ENCODE measurements at regions not wholly inside any gene's neighbourhood (a gene's known extent, or its start where the extent isn't known, plus 50 kb on each side); places are given as distances from the start of the nearest gene placed in this dataset.

- no peak for FAIRE-seq
- no TSS peak for BruUV-seq (replicated peaks)
- ChIA-PET POLR2A (no interaction called here), CTCF (ENCODE audit: low intra/inter-chr PET ratio) (no interaction called here)
- no peak overlapping the region for H2AFZ ChIP-seq (ENCODE audit: low read depth, low read length)
- no peak for ATAC-seq
- H3K4me2 ChIP-seq (ENCODE audit: insufficient read depth, low read length) = no peak overlapping the region
- no peak for DNase-seq (ENCODE audit: extremely low read depth in 1 of 4, low spot score in 3 of 4)
- in situ Hi-C loops (cut with MboI) = no loop called here
- no peaks in the 10 kb centered on the region for H3K79me2 ChIP-seq (ENCODE audit: control insufficient read depth, insufficient read depth, low read length)
- no peaks in the 10 kb centered on the region for H3K9me3 ChIP-seq (replicated peaks; ENCODE audit: control insufficient read depth, insufficient read depth, low read depth, low read length)
- no peaks in the 10 kb centered on the region for H4K20me1 ChIP-seq (replicated peaks; ENCODE audit: control insufficient read depth, insufficient read depth, low read length)
- no peaks in the 10 kb centered on the region for H3K9me1 ChIP-seq (ENCODE audit: control insufficient read depth, insufficient read depth, low read length)
- H3K4me1 ChIP-seq (replicated peaks in 1 of 2; ENCODE audit: control insufficient read depth in 2 of 2, insufficient read depth in 2 of 2, low read length in 2 of 2) = no peaks in the 10 kb centered on the region
- intact Hi-C loops (cut with micrococcal nuclease) = no loop called here
- no peaks in the 10 kb centered on the region for H3K27me3 ChIP-seq (ENCODE audit: control insufficient read depth in 2 of 2, insufficient read depth in 2 of 2, low read length in 2 of 2)
- no peak overlapping the region for H3K9ac ChIP-seq (ENCODE audit: insufficient read depth in 1 of 2, low read depth in 2 of 2, low read length in 2 of 2)
- H3K27ac ChIP-seq (ENCODE audit: extremely low read depth, low read depth, low read length) = no peak overlapping the region
- no peak overlapping the region for H3K4me3 ChIP-seq
- no peaks in the 10 kb centered on the region for H3K36me3 ChIP-seq (ENCODE audit: control insufficient read depth, insufficient read depth, low read length)
- TF ChIP-seq RBM25 (IDR thresholded peaks at IDR 0.05; ENCODE audit: low read depth, low read length, severe bottlenecking) (no peak), ZNF384 (IDR thresholded peaks at IDR 0.05; ENCODE audit: low read depth, low read length) (no peak), ESRRB (CRISPR knock-in tag; IDR thresholded peaks at IDR 0.05; ENCODE audit: borderline replicate concordance) (no peak), NR3C1 (CRISPR knock-in tag; IDR thresholded peaks at IDR 0.05) (no peak), ATF1 (CRISPR knock-in tag; IDR thresholded peaks at IDR 0.05) (no peak), ATF1 (tag; IDR thresholded peaks at IDR 0.05) (no peak), KAT2B (IDR thresholded peaks at IDR 0.05; ENCODE audit: low read depth, low read length) (no peak), NFIC (IDR thresholded peaks at IDR 0.05) (no peak), TGIF2 (CRISPR knock-in tag; IDR thresholded peaks at IDR 0.05) (no peak), NUFIP1 (IDR thresholded peaks at IDR 0.05; ENCODE audit: partially characterized antibody) (no peak), SIN3B (IDR thresholded peaks at IDR 0.05; ENCODE audit: low read depth) (no peak), MCM3 (IDR thresholded peaks at IDR 0.05) (no peak)
- TF ChIP-seq, protein P1, sequence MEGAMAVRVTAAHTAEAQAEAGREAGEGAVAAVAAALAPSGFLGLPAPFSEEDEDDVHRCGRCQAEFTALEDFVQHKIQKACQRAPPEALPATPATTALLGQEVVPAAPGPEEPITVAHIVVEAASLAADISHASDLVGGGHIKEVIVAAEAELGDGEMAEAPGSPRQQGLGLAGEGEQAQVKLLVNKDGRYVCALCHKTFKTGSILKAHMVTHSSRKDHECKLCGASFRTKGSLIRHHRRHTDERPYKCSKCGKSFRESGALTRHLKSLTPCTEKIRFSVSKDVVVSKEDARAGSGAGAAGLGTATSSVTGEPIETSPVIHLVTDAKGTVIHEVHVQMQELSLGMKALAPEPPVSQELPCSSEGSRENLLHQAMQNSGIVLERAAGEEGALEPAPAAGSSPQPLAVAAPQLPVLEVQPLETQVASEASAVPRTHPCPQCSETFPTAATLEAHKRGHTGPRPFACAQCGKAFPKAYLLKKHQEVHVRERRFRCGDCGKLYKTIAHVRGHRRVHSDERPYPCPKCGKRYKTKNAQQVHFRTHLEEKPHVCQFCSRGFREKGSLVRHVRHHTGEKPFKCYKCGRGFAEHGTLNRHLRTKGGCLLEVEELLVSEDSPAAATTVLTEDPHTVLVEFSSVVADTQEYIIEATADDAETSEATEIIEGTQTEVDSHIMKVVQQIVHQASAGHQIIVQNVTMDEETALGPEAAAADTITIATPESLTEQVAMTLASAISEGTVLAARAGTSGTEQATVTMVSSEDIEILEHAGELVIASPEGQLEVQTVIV (CRISPR knock-in tag; IDR thresholded peaks at IDR 0.05; ENCODE audit: borderline replicate concordance) = no peak
Measured at GRCh38 chr6:66068033-66068432, 361.0 kb upstream of the EYS start.

Data from K562 (cell line).